GOT3 (cell line): ENCODE measurements at regions not wholly inside any gene's neighbourhood (a gene's known extent, or its start where the extent isn't known, plus 50 kb on each side); places are given as distances from the start of the nearest gene placed in this dataset.
"Not testable (repeated sequence)": the region's sequence is repeated elsewhere in the genome, so short reads cannot be mapped to it uniquely, and the experiment has no call there.

Experiments
- DNase-seq: peaks from one replicate; lab custom pipeline; 2025; ENCODE audit warnings: mixed read lengths; lab: John Stamatoyannopoulos, UW

DNA sequence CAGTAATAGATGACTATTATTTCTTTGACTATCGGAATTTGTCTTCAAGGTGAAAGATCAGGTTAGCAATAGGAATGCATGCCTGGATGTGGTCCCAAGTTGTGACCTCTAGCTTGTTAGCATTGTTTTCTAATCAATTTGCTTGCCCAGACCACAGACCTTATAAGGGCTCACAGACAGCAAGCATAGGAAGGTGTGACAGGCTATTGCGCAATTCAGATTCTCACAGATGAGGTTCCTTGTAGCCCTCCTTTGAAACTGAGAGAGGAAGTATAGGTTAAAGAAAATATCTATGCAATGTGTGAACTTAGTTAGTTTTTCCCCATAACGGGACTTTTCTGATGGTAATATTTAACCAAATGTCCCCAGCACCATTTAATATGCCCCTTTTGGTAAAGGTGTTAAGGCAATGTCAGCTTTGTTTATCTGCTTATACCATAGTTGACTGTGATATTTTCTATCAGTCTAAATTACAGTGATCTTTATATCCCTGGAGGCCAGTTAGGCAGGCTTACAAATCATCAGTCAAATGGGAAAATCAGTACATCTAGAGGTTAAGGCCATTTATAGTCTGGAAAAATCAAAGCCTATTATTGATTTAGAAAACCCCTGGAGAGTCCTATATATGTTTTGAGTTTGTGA lies 168.1 kb upstream of the MBNL1 start:
- no peak for DNase-seq

DNA sequence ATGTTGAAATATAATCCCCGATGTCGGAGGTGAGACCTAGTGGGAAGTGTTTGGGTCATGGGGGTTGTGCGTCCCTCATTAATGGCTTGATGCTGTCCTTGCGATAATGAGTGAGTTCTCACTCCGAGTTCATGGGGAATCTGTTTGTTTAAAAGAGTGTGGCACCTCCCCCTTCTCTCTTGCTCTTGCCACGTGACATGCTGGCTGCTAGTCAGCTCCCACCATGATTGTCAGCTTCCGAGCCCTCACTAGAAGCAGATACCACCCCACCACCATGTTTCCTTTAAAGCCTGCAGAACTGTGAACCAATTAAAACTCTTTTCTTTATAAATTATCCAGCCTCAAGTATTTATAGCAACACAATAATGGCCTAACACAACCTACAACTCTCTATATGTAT lies 166.3 kb upstream of the MBNL1 start:
- no peak for DNase-seq

DNA sequence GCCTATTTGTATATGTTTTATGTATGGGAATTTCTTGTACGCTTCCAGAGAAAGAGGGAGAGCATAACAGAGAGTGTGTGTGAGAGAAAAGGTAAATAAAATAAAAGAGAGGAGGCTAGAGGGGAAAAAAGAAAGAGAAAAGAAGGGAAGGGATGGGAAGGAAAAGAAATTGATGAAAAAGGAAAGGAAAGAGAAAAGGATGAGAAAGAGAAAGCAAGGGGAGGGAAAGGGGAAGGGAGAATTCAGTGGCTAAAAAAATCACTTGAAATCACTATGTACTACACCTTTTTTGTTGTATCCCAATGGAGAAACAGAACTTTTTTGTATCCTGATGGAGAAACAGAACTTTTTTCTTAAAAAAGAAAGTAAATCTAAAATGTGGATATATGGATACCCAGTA lies 165.5 kb upstream of the MBNL1 start:
- DNase-seq, result no peak

DNA sequence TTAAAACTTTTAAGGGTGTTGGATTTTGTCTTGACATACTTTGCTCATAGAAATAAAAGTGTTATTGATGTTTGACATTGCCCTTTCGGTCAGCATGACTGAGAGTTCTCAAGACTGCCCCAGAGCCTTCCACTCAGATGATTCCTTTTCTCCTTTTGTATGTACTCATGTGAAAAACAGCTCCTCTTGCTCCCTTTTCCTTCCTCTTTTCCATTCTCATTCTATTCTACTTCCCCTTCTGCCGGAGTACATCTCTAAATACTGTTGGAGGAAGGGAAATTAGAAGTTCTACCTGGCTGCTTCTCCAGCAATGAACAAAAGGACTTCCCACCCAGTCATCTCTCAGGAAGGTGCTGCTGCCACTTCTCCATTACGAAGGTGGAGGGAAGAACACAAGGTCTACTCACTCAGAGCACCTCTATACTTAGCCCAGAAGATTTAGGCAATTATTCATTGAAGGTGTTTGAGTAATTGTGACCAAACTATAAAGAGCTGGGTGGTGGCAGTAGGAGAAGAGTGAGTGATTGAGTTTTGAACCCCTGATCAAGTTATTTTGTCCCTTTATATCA lies 163.8 kb upstream of the MBNL1 start:
- no peak for DNase-seq

DNA sequence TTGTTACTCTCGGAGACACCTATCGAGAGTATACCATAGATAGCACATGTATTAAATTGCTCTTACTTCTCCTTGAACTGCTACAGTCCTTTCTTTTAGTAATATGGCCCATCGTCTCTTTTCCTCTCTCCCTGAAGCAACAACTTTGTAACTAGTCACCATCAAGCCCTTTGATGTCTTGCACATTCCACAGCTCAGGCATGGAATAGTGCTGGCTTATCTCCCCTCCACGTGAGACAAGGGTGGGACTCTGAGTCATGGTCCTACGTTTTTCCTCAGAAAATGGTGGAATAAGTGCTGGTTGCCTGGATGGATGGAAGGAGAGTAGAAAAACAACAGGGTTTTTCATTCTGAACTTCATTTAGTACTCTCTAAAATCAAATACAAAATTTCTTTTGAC lies 163.3 kb upstream of the MBNL1 start:
- no peak for DNase-seq

DNA sequence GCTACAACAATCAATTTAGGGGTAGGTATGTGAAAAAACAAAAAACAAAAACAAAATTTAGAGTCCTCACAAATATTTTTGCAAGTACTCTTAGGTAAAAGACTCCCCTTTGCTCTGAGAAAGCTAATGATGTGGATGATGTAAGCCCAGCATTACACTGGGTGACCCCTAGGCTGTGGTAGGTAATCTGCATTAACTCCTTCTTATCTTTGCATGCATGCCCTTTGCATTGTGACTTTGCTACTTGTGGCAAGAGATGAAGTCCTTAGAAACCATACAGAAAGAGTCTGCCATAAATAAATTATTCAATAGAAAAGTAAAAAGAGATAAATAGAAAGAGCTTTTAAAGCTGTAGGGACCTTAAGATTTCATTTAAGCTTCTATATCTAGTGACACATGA lies 159.7 kb upstream of the MBNL1 start:
- no peak for DNase-seq

DNA sequence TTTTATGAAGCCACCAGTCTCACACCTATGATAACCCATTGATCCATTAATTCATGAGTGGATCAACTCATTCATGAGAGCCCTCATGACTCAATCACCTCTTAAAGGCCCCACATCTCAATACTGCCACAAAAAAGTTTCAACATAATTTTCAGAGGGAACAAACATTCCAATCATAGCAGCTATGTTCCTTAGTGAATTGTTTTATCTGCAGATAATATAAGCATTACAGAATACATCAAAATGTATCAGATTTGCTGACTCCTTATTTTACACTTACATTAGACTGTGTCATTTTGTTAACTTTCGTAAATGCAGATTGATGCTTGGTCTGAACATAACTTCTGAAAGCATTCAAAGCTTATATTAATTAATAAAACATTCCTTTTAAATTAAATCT lies 155.3 kb upstream of the MBNL1 start:
- no peak for DNase-seq

DNA sequence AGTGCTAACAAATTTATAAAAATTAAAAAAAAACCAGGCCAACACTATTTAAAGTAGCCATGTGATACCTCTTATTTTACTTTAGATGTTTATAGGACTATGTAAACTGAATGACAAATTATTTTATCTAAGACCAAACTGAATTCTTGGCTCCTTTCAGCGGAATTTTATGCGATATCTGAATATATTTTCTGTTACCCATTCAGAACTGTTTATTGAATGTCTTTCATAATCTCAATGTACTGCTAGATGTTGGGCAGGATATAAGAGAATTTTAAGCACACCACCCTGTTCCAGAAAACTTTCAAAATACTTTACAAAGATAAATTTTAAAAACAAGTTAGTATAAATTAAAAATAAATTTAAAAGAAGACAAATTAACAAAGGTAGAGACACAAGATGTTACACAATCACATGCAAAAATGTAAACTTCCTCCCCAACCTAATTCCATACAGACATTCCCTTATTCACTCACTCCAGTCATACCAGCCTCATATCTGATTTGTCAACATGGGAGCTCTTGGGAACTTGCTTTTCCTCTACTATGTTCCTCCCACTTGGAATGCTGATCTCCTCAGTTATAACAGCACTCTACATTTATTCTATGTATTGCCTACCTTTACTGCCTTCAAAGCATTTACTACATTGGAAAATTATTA lies 154.6 kb upstream of the MBNL1 start:
- DNase-seq, result no peak

DNA sequence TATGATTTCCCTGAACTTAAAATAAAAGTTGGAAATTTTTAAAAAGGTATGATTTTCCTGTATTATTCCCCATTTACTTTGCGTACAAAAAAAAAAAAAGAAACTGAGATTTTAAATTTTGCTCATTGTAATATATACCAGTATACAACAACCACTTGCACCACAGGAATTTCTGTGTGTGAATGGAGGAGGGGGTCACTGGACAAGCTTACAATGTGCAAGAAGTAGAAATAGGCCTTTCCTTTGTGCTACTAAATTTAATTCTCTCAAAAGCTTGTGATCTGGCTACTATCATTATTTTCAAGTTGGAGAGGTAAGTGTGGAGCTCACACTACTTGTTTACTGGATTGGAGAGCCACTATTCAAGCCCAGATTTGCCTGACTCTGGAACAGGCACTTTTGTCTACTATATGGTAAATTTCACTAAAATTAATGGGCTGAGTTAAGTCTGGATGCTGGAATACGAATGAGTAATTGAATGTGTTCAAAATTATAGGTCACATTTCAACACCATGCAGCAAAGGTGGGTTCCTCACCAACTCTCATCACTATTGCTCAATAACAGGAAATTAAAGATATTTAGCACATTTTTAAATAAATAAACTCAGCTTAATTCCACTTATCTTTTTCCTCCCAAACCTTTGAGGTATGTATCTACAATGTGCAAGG lies 148.0 kb upstream of the MBNL1 start:
- no peak for DNase-seq

DNA sequence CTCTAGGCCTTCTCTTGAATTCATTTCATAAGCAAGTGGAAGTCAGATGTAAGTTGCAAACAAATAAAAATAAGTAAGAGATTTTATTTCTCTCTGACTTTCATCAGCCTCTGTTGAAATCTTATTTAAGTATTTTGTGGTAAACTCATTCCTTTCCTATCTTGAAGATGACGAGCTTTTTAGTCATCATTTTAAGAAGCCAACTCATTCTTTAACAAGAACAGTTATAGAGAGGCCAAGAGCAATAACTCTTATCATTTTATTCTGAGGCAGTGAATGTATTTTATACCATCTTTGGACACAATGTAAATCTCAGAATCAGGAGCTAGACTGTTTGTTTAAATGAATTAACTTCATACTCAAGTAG lies 147.5 kb upstream of the MBNL1 start:
- DNase-seq, result no peak

DNA sequence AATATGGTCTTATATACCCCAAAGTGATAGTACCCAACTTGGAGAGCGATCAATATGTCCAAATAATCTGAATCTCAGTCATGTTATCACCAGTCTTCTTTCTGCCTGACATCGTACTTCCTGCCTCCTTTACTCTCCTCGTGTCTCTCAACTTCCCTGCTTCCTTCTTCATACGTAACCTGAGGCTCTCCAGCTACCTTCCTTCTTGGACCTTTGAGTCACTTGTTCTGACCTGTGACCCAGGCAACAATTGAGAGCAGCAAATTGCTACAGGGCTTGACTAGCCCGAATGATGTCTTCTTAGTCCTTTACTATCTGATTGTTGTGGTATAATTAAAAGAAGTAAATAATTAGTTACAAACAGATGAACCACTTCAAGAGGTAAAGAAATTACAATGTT lies 145.9 kb upstream of the MBNL1 start:
- no peak for DNase-seq

DNA sequence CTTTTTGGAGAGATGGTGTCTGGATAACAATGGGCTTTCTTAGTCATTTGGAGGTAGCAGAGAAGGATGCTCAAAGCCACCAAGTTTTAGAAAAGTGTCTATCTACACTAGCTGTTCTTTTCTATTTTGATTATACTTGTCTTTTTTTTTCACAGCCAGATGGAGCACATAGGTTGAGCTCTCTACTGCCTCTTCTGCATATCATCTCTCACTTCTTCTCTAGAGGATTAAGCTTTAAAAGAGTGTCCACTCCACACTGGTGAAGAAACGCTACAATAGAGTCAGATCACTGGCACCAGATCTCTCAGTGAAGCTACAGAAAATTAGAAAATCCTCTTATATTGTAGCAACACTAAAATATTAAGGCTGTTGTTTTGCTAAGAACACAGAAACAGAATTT lies 145.3 kb upstream of the MBNL1 start:
- DNase-seq, result no peak

DNA sequence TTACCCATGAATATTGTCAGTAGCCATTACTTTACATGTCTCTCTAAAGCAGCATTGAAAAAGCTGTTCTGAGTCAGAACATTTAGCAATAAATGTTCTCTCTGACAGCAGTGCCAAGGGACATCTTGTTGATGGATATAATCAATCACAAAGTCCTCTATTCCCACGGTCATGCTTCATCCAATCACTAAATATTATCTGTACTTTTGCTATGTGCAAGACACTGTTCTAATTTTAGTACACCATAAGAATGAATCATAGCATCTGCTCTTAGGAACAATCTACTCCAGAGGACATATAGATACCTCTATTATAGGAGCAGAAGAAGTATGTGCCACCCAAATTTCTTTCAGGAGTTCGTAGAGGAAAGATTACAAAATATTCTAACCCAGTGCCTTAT lies 142.5 kb upstream of the MBNL1 start:
- no peak for DNase-seq

DNA sequence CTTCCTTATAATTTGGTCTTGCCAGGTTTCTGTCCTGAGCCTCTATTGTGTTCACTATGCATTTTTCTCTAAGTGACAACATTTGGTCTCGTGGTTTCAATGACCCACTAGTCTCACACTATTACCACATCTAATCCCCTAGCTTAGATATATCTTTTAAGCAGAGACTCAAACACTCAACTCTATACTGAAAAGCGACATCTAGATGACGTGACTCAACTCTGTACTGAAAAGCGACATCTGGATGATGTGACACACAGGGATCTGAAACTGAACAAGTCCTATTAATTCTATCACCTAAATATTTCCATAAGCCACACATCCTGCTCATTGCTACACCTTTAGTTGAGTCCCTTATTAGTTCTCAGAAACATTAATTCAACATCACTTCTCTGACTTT lies 141.7 kb upstream of the MBNL1 start:
- DNase-seq, result no peak

DNA sequence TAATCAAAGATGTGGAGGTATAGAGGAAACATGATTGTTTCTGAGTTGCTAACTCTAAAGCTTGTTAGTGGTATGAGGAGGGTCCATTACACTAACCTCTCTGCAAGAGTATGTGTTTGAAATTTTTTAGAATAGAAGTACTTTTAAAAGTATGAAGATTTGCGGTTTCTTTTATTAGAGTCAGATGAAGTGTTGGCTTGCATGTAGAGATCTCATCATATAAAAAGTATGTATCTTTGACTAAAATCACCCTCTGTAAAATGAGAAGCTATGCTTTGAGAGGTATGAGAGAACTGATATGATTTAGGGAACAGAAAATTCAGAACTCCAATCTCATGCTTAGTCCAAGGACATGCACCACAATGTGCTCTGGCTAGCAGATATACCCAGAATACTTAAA lies 140.4 kb upstream of the MBNL1 start:
- no peak for DNase-seq

DNA sequence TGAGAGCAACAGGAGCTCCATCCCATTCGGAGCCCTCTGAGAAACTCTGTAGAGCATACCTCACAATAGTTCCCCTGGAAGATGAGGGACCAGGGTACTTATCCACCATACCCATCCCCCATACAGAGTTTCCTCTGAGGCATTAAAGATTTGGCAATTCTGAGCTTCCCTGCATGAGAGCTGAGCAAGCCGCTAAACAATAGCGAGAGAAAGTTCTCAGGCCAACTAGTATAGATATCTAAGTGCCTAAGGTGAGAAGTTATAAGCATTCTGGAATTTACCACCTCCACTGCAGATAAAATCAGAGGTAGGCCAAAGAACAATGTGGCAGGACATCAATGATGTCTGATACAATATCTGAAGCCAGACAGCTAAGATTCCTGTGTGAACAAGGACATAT lies 129.1 kb upstream of the MBNL1 start:
- DNase-seq, result no peak

DNA sequence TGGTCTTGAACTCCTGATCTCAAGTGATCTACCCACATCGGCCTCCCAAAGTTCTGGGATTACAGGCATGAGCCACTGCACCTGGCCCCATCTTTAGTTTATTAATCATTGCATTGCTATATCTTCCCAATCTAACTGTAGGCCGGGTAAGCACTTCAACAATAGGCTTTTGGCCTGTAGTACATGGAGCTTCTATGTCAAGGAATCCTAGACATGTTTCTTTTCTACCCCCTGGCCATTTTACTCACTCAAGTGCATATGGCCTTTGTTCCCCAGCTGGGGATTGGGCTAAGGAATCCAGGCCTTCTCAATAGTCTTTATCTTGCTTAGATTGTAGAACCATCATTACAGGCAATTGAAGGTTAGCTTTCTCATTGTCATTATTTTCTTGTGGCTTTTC lies 122.3 kb upstream of the MBNL1 start:
- DNase-seq, result no peak

DNA sequence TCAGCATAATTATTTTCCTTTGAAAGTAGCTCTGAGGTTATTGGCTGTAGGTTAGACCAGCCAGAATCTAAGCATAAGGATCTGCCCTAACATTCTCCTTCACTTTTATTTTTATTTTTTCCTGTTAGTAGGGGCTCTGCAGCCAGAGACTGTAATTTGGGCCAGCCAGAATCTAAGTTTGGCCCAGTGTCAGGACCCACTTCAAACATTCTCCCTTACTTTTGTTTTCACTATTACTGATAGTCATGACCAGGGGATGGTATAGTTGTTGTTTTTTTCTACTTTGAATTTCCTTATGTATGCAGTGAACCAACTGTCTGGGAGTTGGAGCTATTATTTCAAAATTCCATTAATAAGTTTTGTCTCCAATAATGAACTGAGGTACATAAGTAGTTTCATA lies 121.0 kb upstream of the MBNL1 start:
- DNase-seq, result no peak

DNA sequence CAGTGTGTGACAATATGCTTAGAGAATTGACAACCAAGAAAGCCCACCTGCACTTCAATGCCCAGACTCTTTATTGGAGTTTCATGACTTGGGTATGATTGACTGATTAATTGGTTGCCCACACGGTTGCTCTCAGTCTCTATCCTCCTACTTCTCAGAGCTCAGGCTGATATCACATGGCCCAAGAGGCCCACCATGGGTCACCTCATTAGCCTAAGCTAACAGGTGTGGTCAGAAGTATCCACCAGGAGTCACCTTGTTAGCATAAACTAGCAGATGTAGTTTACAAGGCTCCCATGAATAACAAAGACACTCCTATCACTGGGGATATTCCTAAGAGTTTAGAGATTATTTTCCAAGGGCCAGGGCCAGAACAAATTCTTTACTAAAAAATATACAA lies 120.2 kb upstream of the MBNL1 start:
- DNase-seq, result no peak

DNA sequence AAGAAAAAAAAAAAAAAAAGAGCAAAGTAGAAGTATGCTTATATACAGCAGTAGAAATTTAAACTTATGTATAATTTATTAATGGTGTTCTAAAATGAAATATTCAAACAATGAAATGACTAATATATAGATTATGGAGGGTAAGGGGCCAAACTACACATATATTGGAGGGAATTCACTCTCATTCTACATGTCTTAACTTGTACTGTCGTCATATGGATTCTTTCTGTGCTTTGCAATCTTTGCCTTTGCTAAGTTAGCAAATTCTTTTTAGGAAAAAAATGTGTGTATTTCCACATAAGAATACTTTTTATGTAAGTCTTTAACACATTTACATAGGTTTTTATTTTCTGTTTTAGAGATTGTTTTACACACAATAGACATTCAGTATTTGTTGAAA lies 118.9 kb upstream of the MBNL1 start:
- no peak for DNase-seq

DNA sequence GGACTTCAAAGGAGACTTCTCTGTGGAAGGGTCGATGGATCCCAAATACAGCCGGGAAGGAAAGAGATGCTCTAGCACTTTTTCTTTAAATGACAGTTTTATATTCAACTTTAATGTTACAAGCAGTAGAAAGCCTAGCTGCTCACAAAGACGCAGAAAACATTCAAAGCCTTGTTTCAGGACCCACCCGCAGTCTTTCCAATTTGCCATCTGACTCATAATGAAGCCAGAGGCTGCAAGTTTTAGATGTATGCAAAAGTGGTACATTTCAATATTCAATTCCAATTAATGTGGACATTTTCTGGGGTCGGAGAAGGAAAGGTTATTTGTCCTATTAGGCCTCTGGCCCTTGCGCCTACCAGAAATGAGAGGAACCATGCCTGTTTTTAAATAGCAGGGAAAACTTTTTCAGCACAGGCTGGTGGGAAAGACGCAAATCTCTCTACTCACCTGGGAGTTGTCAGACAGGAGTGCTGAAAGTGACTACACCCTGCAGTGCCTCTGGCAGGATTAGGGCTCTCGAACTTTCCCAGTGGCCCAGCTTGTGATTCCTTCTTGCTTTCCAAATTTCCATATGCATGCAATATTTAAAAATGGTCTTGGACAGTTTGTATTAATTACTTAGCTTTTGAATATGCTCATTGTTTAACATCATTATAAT lies 117.4 kb upstream of the MBNL1 start:
- DNase-seq, result no peak

DNA sequence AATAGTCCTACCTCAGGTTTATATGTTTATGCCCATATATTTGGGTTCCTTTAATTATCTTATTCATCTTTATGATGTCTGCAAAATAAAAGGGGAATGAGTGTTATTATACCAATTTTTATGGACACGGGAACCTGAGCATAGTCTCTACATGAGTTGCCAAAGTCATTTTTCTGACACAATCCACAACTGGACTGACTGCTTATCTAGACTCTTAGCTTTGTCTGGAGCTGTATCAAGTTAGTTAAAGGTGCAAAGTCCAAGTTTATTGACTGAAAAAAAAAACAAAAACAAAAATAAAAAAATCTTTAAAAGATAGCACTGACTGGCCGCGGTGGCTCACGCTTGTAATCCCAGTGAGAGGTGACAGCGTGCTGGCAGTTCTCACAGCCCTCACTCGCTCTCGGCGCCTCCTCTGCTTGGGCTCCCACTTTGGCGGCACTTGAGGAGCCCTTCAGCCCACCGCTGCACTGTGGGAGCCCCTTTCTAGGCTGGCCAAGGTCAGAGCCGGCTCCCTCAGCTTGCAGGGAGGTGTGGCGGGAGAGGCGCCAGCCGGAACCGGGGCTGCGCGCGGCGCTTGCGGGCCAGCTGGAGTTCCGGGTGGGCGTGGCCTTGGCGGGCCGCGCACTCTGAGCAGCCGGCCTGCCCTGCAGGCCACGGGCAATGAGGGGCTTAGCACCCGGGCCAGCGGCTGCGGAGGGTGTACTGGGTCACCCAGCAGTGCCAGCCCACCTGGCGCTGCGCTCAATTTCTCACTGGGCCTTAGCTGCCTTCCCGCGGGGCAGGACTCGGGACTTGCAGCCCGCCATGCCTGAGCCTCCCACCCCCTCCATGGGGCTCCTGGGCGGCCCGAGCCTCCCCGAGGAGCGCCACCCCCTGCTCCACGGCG lies 116.6 kb upstream of the MBNL1 start:
- DNase-seq, result not testable (repeated sequence)
